Aorta (tissue), 5 donors: ENCODE measurements at regions not wholly inside any gene's neighbourhood (a gene's known extent, or its start where the extent isn't known, plus 50 kb on each side); places are given as distances from the start of the nearest gene placed in this dataset.

Experiments used
- ATAC-seq: fragments of 200-7000 bp; cut with Tn5 transposase; one replicate; pipeline ENCODE4 v1.9.1; 2022; ENCODE audit warnings: moderate library complexity; ENCODE audit not compliant: low FRiP score
- DNase-seq, 2 donors: peaks; one replicate each; pipeline ENCODE4 v3.0.0-alpha.2; 2020
- H3K27ac ChIP-seq, 2 donors: one replicate each; pipeline ENCODE4 v1.5.1; 2013; ENCODE audit warnings: low read length in 2 of 2, mild to moderate bottlenecking in 2 of 2, moderate library complexity in 2 of 2, control low read depth in 1 of 2, inconsistent platforms in 1 of 2, low read depth in 1 of 2
- H3K27me3 ChIP-seq, 2 donors: one replicate each; pipeline ENCODE4 v1.6.1; 2013; ENCODE audit warnings: control low read depth in 1 of 2, low read length in 1 of 2, mild to moderate bottlenecking in 1 of 2, moderate library complexity in 1 of 2; ENCODE audit not compliant: insufficient read depth in 2 of 2, control insufficient read depth in 1 of 2
- H3K36me3 ChIP-seq, 2 donors: one replicate each; pipeline ENCODE4 v1.6.1; 2013; ENCODE audit warnings: control low read depth in 1 of 2, low read length in 1 of 2, mild to moderate bottlenecking in 1 of 2; ENCODE audit not compliant: insufficient read depth in 2 of 2, control insufficient read depth in 1 of 2
- H3K4me1 ChIP-seq, 2 donors: one replicate each; pipeline ENCODE4 v1.6.1; 2013; ENCODE audit warnings: low read length in 2 of 2, control low read depth in 1 of 2, mild to moderate bottlenecking in 1 of 2, moderate library complexity in 1 of 2; ENCODE audit not compliant: insufficient read depth in 2 of 2, control insufficient read depth in 1 of 2
- H3K4me3 ChIP-seq, 2 donors: one replicate each; pipeline ENCODE4 v1.5.1; 2013; ENCODE audit warnings: low read length in 2 of 2, control low read depth in 1 of 2, mild to moderate bottlenecking in 1 of 2
- H3K9me3 ChIP-seq: one replicate; pipeline ENCODE4 v1.6.1; 2013; ENCODE audit warnings: mild to moderate bottlenecking, low read length; ENCODE audit not compliant: control insufficient read depth
- WGBS, 2 donors: extraction: QIAGEN DNeasy Blood & Tissue Kit; methylation state at CpG; one replicate each; pipeline ENCODE4 v1.1.7; 2013; 5-methylcytosine and 5-hydroxymethylcytosine counted together
- intact Hi-C, 2 donors: fragments of 100-400 bp; cut with DNase I; formaldehyde crosslinking; loops; one replicate each; pipeline versions ENCODE4 v1.14.2 to v1.15.0; 2022
- donor health status: healthy with polysubstance abuse.
- donor health status: Bipolar disorder and iron deficiency.
- donor health status: DM: no; HTN: no; CAD: no.
- donor health status: DM: no; HTN: no; CAD: no.
- donor health status: DM: yes; HTN: yes; CAD: no.

GRCh38 chr1:199931666-199932377 lies 95.7 kb upstream of the NR5A2 start:
- H3K27ac ChIP-seq = no peak overlapping the region
- no peaks in the 10 kb centered on the region for H3K36me3 ChIP-seq
- no peak overlapping the region for H3K4me3 ChIP-seq
- intact Hi-C loops = no loop called here
- 74 to 78% methylated on average over 7 of the region's 7 CpGs for WGBS, 2 donors
- peaks cover 2% of the 10 kb centered on the region for H3K9me3 ChIP-seq
- H3K27me3 ChIP-seq = no peaks in the 10 kb centered on the region
- ATAC-seq (no peak), DNase-seq (peak in 1 of 2 donors; percentile 47)
- H3K4me1 ChIP-seq = no peaks in the 10 kb centered on the region

GRCh38 chr1:199932462-199932861 lies 95.0 kb upstream of the NR5A2 start:
- Histone ChIP-seq H3K4me3 (no peak overlapping the region), H3K27ac (no peak overlapping the region), H3K27me3 (no peaks in the 10 kb centered on the region), H3K9me3 (peaks cover 2% of the 10 kb centered on the region), H3K36me3 (no peaks in the 10 kb centered on the region), H3K4me1 (no peaks in the 10 kb centered on the region)
- WGBS, 2 donors = 36 to 37% methylated on average over 2 of the region's 2 CpGs
- DNase-seq = no peak
- intact Hi-C loops = no loop called here
- ATAC-seq = no peak

- no peak overlapping the region for H3K4me3 ChIP-seq
- no peaks in the 10 kb centered on the region for H3K4me1 ChIP-seq
- H3K27me3 ChIP-seq = no peaks in the 10 kb centered on the region
- WGBS, 2 donors = 66 to 68% methylated on average over 4 of the region's 4 CpGs
- intact Hi-C loops = no loop called here
- H3K9me3 ChIP-seq = peaks cover 2% of the 10 kb centered on the region
- no peak for ATAC-seq
- no peak for DNase-seq
- H3K27ac ChIP-seq = no peak overlapping the region
- H3K36me3 ChIP-seq = no peaks in the 10 kb centered on the region
These were observed 91.1 kb upstream of the NR5A2 start for GRCh38 chr1:199936441-199936840.

GRCh38 chr1:199937161-199937560 lies 90.3 kb upstream of the NR5A2 start:
- no peak for DNase-seq
- Histone ChIP-seq H3K4me3 (no peak overlapping the region), H3K27me3 (no peaks in the 10 kb centered on the region), H3K9me3 (no peaks in the 10 kb centered on the region), H3K27ac (no peak overlapping the region), H3K36me3 (no peaks in the 10 kb centered on the region), H3K4me1 (no peaks in the 10 kb centered on the region)
- ATAC-seq = no peak
- intact Hi-C loops = no loop called here
- WGBS, 2 donors = 79 to 81% methylated on average over 4 of the region's 4 CpGs

- ATAC-seq (no peak), DNase-seq (no peak)
- Histone ChIP-seq H3K27ac (no peak overlapping the region), H3K4me3 (no peak overlapping the region), H3K36me3 (no peaks in the 10 kb centered on the region), H3K9me3 (no peaks in the 10 kb centered on the region), H3K4me1 (no peaks in the 10 kb centered on the region), H3K27me3 (no peaks in the 10 kb centered on the region)
- intact Hi-C loops = no loop called here
- WGBS, 2 donors = 77 to 78% methylated on average over 4 of the region's 4 CpGs
These were observed 89.8 kb upstream of the NR5A2 start for GRCh38 chr1:199937661-199938060.

GRCh38 chr1:199944986-199945385 lies 82.5 kb upstream of the NR5A2 start:
- 57 to 72% methylated on average over 3 of the region's 3 CpGs for WGBS, 2 donors
- intact Hi-C loops = no loop called here
- Histone ChIP-seq H3K27me3 (no peaks in the 10 kb centered on the region), H3K4me3 (no peak overlapping the region), H3K36me3 (no peaks in the 10 kb centered on the region), H3K9me3 (no peaks in the 10 kb centered on the region), H3K4me1 (no peaks in the 10 kb centered on the region), H3K27ac (no peak overlapping the region)
- no peak for DNase-seq
- ATAC-seq = no peak

- Histone ChIP-seq H3K27ac (no peak overlapping the region), H3K4me1 (no peaks in the 10 kb centered on the region), H3K27me3 (no peaks in the 10 kb centered on the region), H3K4me3 (no peak overlapping the region), H3K36me3 (no peaks in the 10 kb centered on the region), H3K9me3 (no peaks in the 10 kb centered on the region)
- ATAC-seq (no peak), DNase-seq (no peak)
- intact Hi-C loops = no loop called here
- 15 to 46% methylated on average over 1 of the region's 1 CpG for WGBS, 2 donors
These were observed 81.9 kb upstream of the NR5A2 start for GRCh38 chr1:199945591-199945990.

- intact Hi-C loops = no loop called here
- no peak overlapping the region for H3K4me3 ChIP-seq
- DNase-seq = no peak
- H3K9me3 ChIP-seq = no peaks in the 10 kb centered on the region
- no peaks in the 10 kb centered on the region for H3K36me3 ChIP-seq
- H3K27ac ChIP-seq = no peak overlapping the region
- no peak for ATAC-seq
- H3K27me3 ChIP-seq = no peaks in the 10 kb centered on the region
- 71 to 73% methylated on average over 7 of the region's 7 CpGs for WGBS, 2 donors
- no peaks in the 10 kb centered on the region for H3K4me1 ChIP-seq
These were observed 81.0 kb upstream of the NR5A2 start for GRCh38 chr1:199946305-199947155.
